Activated CD4-positive, alpha-beta T cell treated with anti-CD3 and anti-CD28 coated beads for 48 hours (primary cell): ENCODE measurements at regions not wholly inside any gene's neighbourhood (a gene's known extent, or its start where the extent isn't known, plus 50 kb on each side); places are given as distances from the start of the nearest gene placed in this dataset.
"Not testable (repeated sequence)": the region's sequence is repeated elsewhere in the genome, so short reads cannot be mapped to it uniquely, and the experiment has no call there.

Experiments
- DNase-seq: peaks from one replicate; pipeline ENCODE4 v3.0.0-alpha.2; 2020

- DNase-seq = no peak
Observed at GRCh38 chr6:119676230-119676629, 326.7 kb upstream of the MAN1A1 start.

- no peak for DNase-seq
Observed at GRCh38 chr6:119673741-119674140, 324.2 kb upstream of the MAN1A1 start.

GRCh38 chr6:119672725-119673124, 323.2 kb upstream of the MAN1A1 start:
- no peak for DNase-seq

GRCh38 chr6:119671105-119671504, 321.5 kb upstream of the MAN1A1 start:
- no peak for DNase-seq

- DNase-seq = no peak
Observed at GRCh38 chr6:119669221-119669620, 319.7 kb upstream of the MAN1A1 start.

DNA sequence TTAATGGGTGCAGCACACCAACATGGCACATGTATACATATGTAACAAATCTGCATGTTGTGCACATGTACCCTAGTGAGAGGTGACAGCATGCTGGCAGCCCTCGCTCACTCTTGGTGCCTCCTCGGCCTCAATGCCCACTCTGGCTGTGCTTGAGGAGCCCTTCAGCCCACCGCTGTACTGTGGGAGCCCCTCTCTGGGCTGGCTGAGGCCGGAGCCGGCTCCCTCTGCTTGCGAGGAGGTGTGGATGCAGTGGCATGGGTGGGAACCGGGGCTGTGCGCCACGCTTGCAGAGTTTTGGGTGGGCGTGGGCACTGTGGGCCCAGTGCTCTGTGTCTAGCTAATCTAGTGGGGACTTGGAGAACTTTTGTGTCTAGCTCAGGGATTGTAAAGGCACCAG, 315.9 kb upstream of the MAN1A1 start:
- DNase-seq = not testable (repeated sequence)

GRCh38 chr6:119661628-119662027, 312.1 kb upstream of the MAN1A1 start:
- no peak for DNase-seq

DNA sequence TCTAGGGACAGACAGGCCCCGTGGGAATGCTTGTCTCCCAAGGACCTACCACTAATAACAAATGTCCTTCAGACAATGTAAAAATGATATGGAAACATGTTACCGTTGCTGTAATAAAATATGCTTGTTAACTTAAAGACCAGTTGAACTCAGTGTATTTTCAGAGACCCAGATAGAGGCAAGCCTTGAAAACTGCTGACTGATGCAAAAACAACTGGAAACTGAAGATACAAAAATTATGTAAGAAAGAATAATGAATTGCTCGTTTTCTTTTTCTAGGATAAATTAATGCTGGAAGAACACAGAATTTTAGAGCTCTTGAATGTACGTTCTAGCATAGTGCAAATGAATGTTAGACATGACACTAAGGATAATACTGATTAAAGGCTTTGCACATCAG, 311.5 kb upstream of the MAN1A1 start:
- DNase-seq = no peak

GRCh38 chr6:119658917-119659316, 309.4 kb upstream of the MAN1A1 start:
- DNase-seq = no peak

DNA sequence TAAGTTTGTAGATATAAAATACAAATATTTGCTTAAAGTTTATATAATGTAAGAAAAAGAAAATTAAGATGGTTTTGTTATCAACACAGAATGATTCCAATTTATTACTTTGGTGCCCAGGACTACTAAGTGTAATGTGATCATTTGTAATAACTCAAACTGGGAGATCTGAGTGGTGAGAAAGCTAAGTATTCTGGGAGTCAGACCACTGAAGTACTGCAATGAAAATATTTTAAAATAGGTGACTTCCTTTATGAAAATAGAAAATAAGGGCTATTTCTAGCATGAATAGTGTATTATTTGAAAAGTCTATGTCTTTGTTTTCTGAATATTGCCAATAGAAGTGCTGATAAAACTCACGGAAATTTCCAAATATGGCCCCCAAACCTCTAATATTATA, 305.6 kb upstream of the MAN1A1 start:
- no peak for DNase-seq

DNA sequence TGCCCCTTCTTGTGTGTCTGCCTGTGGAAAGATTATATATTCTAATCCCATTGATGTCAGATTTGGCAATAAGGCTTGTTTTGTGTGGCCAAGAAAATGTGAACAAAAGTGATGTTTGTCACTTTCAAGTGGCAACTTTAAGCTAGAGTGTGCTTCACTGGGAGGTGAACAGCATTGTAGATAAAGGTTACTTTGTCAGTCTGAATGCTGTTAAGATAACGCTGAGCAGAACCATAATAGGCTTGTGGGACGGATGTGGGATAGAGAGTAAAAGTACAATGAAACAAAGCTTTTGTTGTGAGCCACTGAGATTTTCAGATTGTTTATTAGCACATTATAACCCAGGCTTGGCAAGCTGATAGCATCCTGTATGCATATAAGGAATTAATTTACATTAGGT, 303.8 kb upstream of the MAN1A1 start:
- DNase-seq = no peak

- no peak for DNase-seq
Observed at GRCh38 chr6:119649531-119649930, 300.0 kb upstream of the MAN1A1 start.

GRCh38 chr6:119647309-119647708, 297.7 kb upstream of the MAN1A1 start:
- DNase-seq = no peak

- no peak for DNase-seq
Observed at GRCh38 chr6:119643876-119644275, 294.3 kb upstream of the MAN1A1 start.

GRCh38 chr6:119637768-119638167, 288.2 kb upstream of the MAN1A1 start:
- no peak for DNase-seq

GRCh38 chr6:119636060-119636459, 286.5 kb upstream of the MAN1A1 start:
- DNase-seq = no peak

DNA sequence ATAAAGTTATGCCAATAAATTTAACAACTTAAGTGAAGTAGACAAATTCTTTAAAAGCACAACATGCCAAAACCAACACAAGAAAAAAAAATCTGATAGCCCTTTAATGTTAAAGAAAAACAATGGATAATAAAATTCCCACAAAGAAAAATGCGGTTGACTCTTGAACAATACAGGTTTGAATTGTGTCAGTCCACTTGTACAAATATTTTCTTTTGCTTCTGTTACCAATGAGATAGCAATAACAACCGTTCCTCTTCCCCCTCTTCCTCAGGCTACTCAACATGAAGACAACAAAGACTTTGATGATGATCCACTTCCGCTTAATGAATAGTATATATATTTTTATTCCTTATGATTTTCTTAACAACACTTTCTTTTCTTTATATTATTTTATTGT, 283.9 kb upstream of the MAN1A1 start:
- DNase-seq = no peak

DNA sequence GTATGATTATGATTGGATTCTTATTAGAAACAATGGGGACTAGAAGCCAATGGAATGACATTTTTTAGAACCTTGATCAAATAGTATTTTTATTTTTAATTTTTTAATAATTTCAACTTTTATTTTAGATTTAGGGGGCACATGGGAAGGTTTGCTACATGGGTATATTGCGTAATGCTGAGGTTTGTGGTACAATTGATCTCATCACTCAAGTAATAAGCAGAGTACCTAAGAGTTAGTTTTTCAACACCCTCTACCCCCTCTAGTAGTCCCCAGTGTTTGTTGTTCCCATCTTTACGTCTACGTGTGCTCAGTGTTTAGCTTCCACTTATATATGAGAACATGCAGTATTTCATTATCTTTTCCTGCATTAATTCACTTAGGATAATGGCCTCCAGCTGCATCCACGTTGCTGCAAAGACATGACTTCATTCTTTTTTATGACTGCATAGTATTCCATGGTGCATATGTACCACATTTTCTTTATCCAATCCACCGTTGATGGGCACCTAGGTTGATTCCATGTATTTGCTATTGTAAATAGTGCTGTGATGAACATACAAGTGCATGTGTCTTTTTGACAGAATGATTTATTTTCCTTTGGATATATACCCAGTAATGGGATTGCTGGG, 281.1 kb upstream of the MAN1A1 start:
- no peak for DNase-seq

GRCh38 chr6:119628691-119629594, 279.4 kb upstream of the MAN1A1 start:
- no peak for DNase-seq

DNA sequence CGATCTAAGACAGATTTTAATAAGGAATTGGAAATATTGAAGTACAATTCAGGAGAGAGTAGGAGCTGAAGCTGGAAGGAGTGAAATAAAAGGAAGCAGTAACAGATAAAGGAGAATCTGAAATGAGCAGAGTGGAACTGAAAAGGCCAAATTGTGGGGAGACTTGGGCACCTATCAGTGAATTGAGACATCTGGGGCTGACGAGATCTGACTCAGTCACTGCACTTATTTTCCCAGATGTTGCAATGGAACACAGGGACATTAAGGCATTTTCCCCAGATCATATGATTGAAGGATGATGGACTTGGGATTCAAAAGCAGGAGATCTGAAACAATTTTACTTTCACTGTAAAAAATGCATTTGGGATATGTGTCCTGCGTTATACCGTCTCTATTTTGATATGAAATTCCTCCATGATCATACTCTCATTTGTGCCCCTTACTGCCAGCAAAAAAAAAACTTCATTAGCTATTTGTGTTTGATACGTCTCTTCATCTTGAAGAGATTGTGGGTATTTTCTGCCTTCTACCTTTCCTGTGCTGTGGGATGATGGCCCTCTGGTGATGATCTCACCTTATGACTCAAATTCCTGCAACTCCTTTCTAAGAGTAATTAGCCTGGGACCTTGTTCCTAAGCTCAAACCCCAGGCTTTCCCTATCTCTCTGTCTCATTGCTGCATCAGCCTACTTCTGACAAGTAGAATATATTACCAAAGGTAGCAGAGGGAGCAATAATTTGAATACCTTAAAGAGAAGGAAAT, 278.5 kb upstream of the MAN1A1 start:
- no peak for DNase-seq

DNA sequence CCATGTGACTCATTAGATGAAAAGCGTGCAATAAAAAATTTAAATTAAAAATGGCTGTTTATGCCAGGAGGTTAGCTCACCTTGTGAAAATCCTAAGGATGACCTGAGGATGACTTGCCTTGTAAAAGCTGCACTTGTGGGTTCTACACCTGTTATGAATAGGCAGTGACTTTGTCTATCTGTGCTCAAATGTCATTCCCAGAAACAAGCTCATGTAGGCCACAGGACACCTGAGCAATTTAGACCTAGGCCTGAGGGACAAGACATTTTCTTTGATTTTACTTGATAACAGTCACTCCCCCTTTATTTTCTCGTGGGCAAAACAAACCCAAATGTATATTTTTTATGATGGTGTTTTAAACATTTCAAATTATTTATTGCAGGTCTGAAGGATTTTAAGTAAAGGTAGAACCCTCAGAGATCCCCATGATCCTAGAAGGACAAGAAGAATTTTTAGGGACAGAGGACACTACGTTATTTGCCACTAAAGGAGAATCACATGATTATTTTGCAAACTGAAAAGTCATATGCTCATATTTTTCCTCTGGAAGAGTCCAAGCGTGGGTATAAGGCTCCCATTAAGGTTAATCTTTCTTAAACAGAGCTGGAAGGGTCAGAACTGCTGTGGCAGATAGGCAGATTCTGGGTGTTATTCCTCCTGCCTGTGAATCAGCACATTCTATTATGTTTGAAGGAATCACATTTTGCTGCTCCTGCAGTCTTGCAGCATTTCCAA, 277.5 kb upstream of the MAN1A1 start:
- DNase-seq = no peak

- DNase-seq = no peak
Observed at GRCh38 chr6:119620846-119621555, 271.4 kb upstream of the MAN1A1 start.
